ENCODE measurements at regions not wholly inside any gene's neighbourhood (a gene's known extent, or its start where the extent isn't known, plus 50 kb on each side); places are given as distances from the start of the nearest gene placed in this dataset.

DNA sequence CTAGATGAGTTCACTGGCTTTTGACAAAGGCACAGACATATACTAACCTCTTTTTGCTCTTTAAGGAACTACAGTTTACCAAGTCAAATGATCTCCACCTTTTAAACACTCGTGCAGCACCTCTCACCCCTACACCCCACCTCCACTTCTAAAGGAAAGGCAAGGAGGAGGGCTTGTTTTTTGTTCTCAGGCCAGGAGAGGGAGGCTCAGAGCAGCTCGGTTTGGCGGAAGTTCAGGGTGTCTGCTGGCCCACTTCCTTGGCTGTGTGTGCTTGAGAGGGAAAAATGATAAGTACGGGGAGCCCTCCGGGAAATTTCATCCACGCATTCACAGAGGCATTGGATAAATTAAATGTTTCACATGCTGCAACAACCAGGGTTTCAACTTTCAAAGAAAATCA, 667.9 kb downstream of the BCL11A start:
- Histone ChIP-seq H3K27ac (ENCODE audit: low read length) (no peak overlapping the region), H3K27me3 (ENCODE audit: control insufficient read depth, insufficient read depth, low read length) (no peaks in the 10 kb centered on the region), H3K36me3 (ENCODE audit: control insufficient read depth, low read depth, low read length) (no peaks in the 10 kb centered on the region), H3K4me3 (ENCODE audit: low read length) (no peak overlapping the region), H3K9ac (ENCODE audit: low read length) (no peak overlapping the region), H3K4me1 (ENCODE audit: control insufficient read depth, low read depth, low read length) (peaks cover 18% of the 10 kb centered on the region), H3K9me3 (ENCODE audit: control insufficient read depth, low read depth, low read length) (no peaks in the 10 kb centered on the region)

DNA sequence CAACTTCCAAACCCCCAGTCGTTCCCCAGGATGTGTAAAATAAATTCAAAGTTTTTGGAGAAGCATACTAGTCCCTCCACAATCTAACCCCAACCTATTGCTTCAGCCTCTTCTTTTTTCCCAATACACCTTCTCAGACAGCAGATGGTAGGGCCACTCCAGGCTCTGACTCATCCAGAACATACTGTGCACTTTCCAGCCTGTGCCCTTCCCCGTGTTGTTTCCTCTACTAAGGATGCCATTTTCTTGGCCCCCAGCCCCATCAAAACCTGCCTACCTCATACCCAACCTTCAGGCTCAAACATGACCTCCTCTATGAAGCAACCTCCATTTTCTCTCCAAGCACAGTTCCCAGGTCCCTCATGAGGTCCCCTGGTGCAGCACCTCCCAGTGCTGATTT, 669.3 kb downstream of the BCL11A start:
- Histone ChIP-seq H3K9me3 (ENCODE audit: control insufficient read depth, low read depth, low read length) (no peaks in the 10 kb centered on the region), H3K9ac (ENCODE audit: low read length) (no peak overlapping the region), H3K36me3 (ENCODE audit: control insufficient read depth, low read depth, low read length) (no peaks in the 10 kb centered on the region), H3K27ac (ENCODE audit: low read length) (no peak overlapping the region), H3K4me3 (ENCODE audit: low read length) (no peak overlapping the region), H3K4me1 (ENCODE audit: control insufficient read depth, low read depth, low read length) (peaks cover 18% of the 10 kb centered on the region), H3K27me3 (ENCODE audit: control insufficient read depth, insufficient read depth, low read length) (no peaks in the 10 kb centered on the region)

DNA sequence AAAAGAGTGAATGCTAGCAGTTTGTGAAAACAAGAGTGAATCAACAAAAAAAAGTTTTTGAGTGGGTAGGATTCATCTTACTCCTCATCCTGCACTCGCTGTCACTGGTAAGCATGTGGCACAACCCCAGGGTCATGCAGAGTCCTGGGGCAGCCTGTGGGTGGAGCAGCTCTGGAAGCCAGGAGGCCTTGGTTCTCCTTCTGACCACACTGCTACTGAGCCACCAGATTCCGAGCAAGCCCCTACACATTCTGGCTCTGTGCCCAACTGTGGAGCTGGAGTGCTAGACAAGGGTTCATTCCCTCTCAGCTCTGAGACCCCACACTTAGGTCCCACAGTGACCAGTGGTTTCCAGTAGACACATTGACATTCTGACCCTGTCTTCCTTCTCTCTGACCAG, 670.6 kb downstream of the BCL11A start:
- H3K27me3 ChIP-seq (ENCODE audit: control insufficient read depth, insufficient read depth, low read length), result no peaks in the 10 kb centered on the region
- H3K4me1 ChIP-seq (ENCODE audit: control insufficient read depth, low read depth, low read length), result peaks cover 7% of the 10 kb centered on the region
- H3K9me3 ChIP-seq (ENCODE audit: control insufficient read depth, low read depth, low read length), result no peaks in the 10 kb centered on the region
- H3K9ac ChIP-seq (ENCODE audit: low read length), result no peak overlapping the region
- H3K27ac ChIP-seq (ENCODE audit: low read length), result no peak overlapping the region
- H3K36me3 ChIP-seq (ENCODE audit: control insufficient read depth, low read depth, low read length), result no peaks in the 10 kb centered on the region
- no peak overlapping the region for H3K4me3 ChIP-seq (ENCODE audit: low read length)

DNA sequence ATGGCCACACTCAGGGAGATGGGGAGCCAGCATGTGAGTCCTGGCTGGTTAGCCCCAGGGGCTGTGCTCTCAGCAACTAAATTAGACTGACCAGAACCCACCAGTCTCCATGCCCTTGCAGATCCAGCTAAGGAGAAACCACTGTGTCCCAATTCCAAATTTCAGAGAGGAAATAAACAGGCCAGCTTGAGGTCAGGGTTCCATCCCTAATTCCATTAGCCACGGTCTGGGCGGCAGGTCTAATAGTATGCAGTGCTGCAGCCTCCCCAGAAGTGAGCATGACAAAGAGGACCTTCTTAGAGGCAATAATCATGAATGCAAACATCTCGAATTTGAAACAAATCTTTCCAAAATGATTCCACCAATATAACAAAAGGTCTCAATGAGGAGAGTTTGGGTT, 671.2 kb downstream of the BCL11A start:
- no peaks in the 10 kb centered on the region for H3K9me3 ChIP-seq (ENCODE audit: control insufficient read depth, low read depth, low read length)
- no peak overlapping the region for H3K27ac ChIP-seq (ENCODE audit: low read length)
- no peak overlapping the region for H3K9ac ChIP-seq (ENCODE audit: low read length)
- H3K27me3 ChIP-seq (ENCODE audit: control insufficient read depth, insufficient read depth, low read length), result no peaks in the 10 kb centered on the region
- no peak overlapping the region for H3K4me3 ChIP-seq (ENCODE audit: low read length)
- H3K36me3 ChIP-seq (ENCODE audit: control insufficient read depth, low read depth, low read length), result no peaks in the 10 kb centered on the region
- peaks cover 1% of the 10 kb centered on the region for H3K4me1 ChIP-seq (ENCODE audit: control insufficient read depth, low read depth, low read length)

DNA sequence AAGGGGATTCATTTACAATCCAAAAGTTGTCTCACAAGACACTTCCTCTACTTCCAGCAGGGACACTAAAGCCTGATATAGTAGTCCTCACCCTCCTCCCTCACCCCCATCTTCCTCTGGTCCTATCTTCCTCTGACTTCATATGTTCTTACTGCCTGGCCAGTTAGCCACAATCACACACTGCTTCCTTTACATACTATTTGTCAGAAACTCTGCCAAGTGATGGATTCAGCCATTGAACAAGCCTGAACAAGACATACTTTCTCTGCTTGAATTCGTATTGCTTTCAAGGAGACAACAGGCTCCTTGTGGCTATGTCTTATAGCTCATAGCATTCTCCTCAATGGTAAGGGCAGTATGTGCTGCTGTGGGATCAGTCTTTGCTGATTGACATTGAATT, 672.2 kb downstream of the BCL11A start:
- no peaks in the 10 kb centered on the region for H3K4me1 ChIP-seq (ENCODE audit: control insufficient read depth, low read depth, low read length)
- H3K9me3 ChIP-seq (ENCODE audit: control insufficient read depth, low read depth, low read length), result no peaks in the 10 kb centered on the region
- H3K4me3 ChIP-seq (ENCODE audit: low read length), result no peak overlapping the region
- H3K27ac ChIP-seq (ENCODE audit: low read length), result no peak overlapping the region
- H3K27me3 ChIP-seq (ENCODE audit: control insufficient read depth, insufficient read depth, low read length), result no peaks in the 10 kb centered on the region
- H3K36me3 ChIP-seq (ENCODE audit: control insufficient read depth, low read depth, low read length), result no peaks in the 10 kb centered on the region
- H3K9ac ChIP-seq (ENCODE audit: low read length), result no peak overlapping the region

DNA sequence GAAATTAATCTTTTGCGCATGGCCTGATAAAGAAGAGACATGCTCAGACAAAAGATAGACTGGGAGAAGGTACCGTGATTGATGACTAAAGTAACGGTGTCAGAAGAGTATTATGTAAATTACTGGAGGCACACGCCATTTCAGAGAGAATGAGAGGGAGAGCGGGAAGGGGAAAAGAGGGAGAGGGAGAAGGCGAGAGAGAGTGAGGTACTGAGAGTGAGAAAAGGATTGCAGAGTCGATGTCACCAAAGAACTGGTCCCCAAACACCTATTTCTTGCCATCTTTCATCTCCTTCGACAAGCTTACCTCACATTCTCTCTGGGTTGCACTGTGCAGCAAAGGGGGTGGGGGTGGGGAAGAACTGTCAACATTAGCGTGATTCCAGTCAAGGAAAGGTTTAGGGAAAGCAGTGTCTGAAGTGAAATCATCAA, 673.7 kb downstream of the BCL11A start:
- Histone ChIP-seq H3K27ac (ENCODE audit: low read length) (no peak overlapping the region), H3K36me3 (ENCODE audit: control insufficient read depth, low read depth, low read length) (no peaks in the 10 kb centered on the region), H3K4me3 (ENCODE audit: low read length) (no peak overlapping the region), H3K4me1 (ENCODE audit: control insufficient read depth, low read depth, low read length) (no peaks in the 10 kb centered on the region), H3K27me3 (ENCODE audit: control insufficient read depth, insufficient read depth, low read length) (no peaks in the 10 kb centered on the region), H3K9ac (ENCODE audit: low read length) (no peak overlapping the region), H3K9me3 (ENCODE audit: control insufficient read depth, low read depth, low read length) (no peaks in the 10 kb centered on the region)

DNA sequence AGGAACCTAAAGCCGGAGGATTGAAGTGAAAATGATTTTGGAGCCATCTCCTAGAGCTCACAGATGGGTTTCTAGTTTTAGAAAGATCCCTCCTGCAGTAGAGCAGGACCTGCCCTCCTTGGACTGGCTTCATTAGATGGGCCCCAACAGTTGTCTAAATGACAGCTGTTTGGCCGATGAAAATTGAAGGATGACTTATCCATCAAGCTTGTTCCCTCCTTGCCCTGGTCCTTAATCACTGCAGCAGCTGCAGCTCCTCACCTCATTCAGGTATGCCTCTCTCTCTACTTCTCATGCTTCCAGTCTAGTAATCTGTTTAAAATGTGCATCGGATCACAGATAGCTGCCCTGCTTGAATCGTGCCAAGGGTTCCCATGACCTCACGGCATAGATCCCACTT, 677.6 kb downstream of the BCL11A start:
- H3K9me3 ChIP-seq (ENCODE audit: control insufficient read depth, low read depth, low read length), result no peaks in the 10 kb centered on the region
- no peaks in the 10 kb centered on the region for H3K36me3 ChIP-seq (ENCODE audit: control insufficient read depth, low read depth, low read length)

DNA sequence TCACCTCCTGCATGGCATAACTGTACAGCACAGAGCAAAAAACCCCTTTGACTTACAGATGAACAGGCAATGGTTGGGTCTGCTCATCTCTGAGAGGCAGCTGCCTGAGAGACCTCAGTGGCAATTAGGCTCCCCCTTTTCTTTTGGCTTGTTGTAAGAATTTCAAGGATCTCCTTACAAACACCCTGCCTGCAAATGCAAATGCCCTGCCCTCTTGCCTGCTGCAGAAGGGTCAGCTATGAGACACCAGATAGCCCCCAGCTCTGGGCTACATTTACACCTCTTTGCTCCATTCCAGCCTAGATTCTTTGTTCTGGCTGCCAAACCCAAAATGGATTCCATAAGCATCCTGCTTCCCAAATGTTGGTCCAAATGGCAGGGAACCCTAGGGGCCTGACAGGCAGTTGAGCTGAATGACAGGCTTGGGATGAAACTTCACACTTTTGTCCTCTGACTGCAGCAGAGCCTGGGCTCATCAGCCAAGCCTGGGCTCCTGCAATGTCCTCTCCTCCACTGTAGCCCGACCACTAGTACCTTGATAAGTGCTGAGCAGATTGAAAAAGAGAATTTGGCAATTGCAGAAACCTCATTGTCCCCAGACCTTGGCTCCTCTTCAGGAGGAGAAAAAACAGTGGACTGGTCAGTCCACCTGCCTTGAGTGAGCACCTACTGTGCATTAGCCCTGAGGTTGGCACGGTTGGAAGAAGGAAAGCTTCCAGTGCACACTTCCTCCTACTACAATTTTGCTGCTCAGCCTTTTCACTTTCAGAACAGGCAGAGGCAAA, 678.3 kb downstream of the BCL11A start:
- H3K27me3 ChIP-seq (ENCODE audit: control insufficient read depth, insufficient read depth, low read length), result no peaks in the 10 kb centered on the region

More for the DNA sequence above, 677.6 kb downstream of the BCL11A start:
- no peak overlapping the region for H3K27ac ChIP-seq (ENCODE audit: low read length)
- H3K27me3 ChIP-seq (ENCODE audit: control insufficient read depth, insufficient read depth, low read length), result no peaks in the 10 kb centered on the region
- H3K4me3 ChIP-seq (ENCODE audit: low read length), result no peak overlapping the region
- H3K9ac ChIP-seq (ENCODE audit: low read length), result no peak overlapping the region
- H3K4me1 ChIP-seq (ENCODE audit: control insufficient read depth, low read depth, low read length), result no peaks in the 10 kb centered on the region

DNA sequence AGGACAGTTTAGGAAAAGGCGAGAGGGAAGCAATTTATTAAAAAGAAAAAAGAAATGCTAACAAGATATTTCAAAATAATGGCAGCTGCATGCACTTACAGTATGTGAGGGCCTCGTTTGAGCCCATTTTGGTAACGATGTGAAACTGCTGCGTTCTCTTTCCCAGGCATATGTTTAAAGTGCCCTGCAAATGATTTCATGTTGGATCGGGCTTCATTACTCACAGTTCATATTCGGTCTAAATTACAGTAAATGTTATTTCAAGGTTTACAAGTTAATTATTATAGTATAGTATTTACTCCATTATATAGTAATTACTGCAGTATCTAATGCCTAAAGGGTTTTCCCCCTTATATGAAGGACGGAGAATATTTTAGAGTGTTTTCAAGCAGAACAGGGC, 679.1 kb downstream of the BCL11A start:
- Histone ChIP-seq H3K9me3 (ENCODE audit: control insufficient read depth, low read depth, low read length) (no peaks in the 10 kb centered on the region), H3K9ac (ENCODE audit: low read length) (no peak overlapping the region), H3K27ac (ENCODE audit: low read length) (no peak overlapping the region), H3K4me3 (ENCODE audit: low read length) (no peak overlapping the region), H3K4me1 (ENCODE audit: control insufficient read depth, low read depth, low read length) (no peaks in the 10 kb centered on the region), H3K27me3 (ENCODE audit: control insufficient read depth, insufficient read depth, low read length) (no peaks in the 10 kb centered on the region), H3K36me3 (ENCODE audit: control insufficient read depth, low read depth, low read length) (no peaks in the 10 kb centered on the region)

More for the DNA sequence above, 678.3 kb downstream of the BCL11A start:
- no peaks in the 10 kb centered on the region for H3K9me3 ChIP-seq (ENCODE audit: control insufficient read depth, low read depth, low read length)
- no peak overlapping the region for H3K27ac ChIP-seq (ENCODE audit: low read length)
- no peak overlapping the region for H3K4me3 ChIP-seq (ENCODE audit: low read length)
- H3K9ac ChIP-seq (ENCODE audit: low read length), result no peak overlapping the region
- H3K36me3 ChIP-seq (ENCODE audit: control insufficient read depth, low read depth, low read length), result no peaks in the 10 kb centered on the region
- no peaks in the 10 kb centered on the region for H3K4me1 ChIP-seq (ENCODE audit: control insufficient read depth, low read depth, low read length)

DNA sequence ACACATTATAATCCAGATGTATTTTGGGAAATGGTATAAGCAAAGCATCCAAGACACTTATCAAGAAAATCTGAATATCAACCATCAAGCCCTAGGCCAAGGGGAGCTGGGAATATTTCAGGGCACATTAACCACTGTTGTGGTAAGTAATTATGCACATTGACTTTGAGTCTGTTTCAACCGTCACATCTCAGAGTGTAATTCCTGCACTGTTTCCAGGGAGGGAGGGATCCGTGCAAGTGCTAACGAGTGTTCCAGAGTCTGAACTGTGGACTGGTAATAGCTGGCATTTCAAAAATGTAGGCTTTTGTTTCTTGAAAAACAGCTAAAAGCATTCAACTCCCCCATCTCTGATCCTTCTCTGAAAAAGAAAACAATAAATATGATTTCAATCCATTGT, 681.6 kb downstream of the BCL11A start:
- Histone ChIP-seq H3K4me3 (ENCODE audit: low read length) (no peak overlapping the region), H3K27ac (ENCODE audit: low read length) (no peak overlapping the region), H3K36me3 (ENCODE audit: control insufficient read depth, low read depth, low read length) (no peaks in the 10 kb centered on the region), H3K4me1 (ENCODE audit: control insufficient read depth, low read depth, low read length) (no peaks in the 10 kb centered on the region), H3K27me3 (ENCODE audit: control insufficient read depth, insufficient read depth, low read length) (no peaks in the 10 kb centered on the region), H3K9ac (ENCODE audit: low read length) (no peak overlapping the region), H3K9me3 (ENCODE audit: control insufficient read depth, low read depth, low read length) (no peaks in the 10 kb centered on the region)

DNA sequence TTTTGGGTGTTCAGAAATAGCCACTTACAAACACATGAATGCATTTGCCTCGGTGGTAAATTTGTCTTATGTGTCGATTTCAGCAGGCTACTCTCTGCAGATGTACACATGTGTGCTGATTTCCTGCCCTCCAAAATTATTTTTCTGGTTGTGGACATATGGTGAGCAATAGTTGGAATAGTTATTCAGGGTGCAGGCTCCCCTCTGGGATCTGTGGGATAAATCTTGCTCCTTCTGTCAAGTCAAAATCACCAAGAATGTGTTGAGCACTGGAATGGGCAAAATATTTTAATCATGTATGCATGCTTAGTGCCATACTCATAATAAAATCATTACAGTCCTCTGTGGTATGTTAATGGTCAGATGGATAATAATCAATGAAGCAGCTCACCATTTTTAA, 684.5 kb downstream of the BCL11A start:
- Histone ChIP-seq H3K9me3 (ENCODE audit: control insufficient read depth, low read depth, low read length) (no peaks in the 10 kb centered on the region), H3K4me3 (ENCODE audit: low read length) (no peak overlapping the region), H3K27me3 (ENCODE audit: control insufficient read depth, insufficient read depth, low read length) (no peaks in the 10 kb centered on the region)

DNA sequence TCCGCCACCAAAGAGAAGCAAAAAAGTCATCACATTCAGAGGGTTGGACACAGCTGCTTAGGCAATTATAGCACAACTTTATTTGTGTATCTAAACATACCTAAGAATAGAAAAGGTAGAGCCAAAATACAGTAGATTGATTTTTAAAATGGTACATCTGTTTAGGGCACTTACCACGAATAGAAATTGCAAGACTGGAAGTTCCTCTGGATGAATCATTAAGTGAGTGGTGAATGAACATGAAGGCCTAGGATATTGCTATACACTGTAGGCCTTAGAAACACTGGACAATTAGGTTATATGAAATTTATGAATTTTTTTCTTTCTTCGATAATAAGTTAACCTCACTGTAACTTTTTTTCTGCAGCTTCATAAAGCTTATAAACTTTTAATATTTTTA, 687.0 kb downstream of the BCL11A start:
- Histone ChIP-seq H3K36me3 (ENCODE audit: control insufficient read depth, low read depth, low read length) (no peaks in the 10 kb centered on the region), H3K27ac (ENCODE audit: low read length) (no peak overlapping the region), H3K4me1 (ENCODE audit: control insufficient read depth, low read depth, low read length) (no peaks in the 10 kb centered on the region), H3K27me3 (ENCODE audit: control insufficient read depth, insufficient read depth, low read length) (no peaks in the 10 kb centered on the region), H3K9me3 (ENCODE audit: control insufficient read depth, low read depth, low read length) (no peaks in the 10 kb centered on the region), H3K9ac (ENCODE audit: low read length) (no peak overlapping the region), H3K4me3 (ENCODE audit: low read length) (no peak overlapping the region)

More for the DNA sequence above, 684.5 kb downstream of the BCL11A start:
- H3K36me3 ChIP-seq (ENCODE audit: control insufficient read depth, low read depth, low read length), result no peaks in the 10 kb centered on the region
- H3K4me1 ChIP-seq (ENCODE audit: control insufficient read depth, low read depth, low read length), result no peaks in the 10 kb centered on the region
- H3K27ac ChIP-seq (ENCODE audit: low read length), result no peak overlapping the region
- H3K9ac ChIP-seq (ENCODE audit: low read length), result no peak overlapping the region

Measured in iPS-18a (cell line).